Ishikawa (cell line): ENCODE measurements at regions not wholly inside any gene's neighbourhood (a gene's known extent, or its start where the extent isn't known, plus 50 kb on each side); places are given as distances from the start of the nearest gene placed in this dataset.

ENCODE experiments used
- CEBPB ChIP-seq: IDR thresholded peaks from 2 replicates; pipeline ENCODE4 v1.6.1; 2012
- CREB1 ChIP-seq: IDR thresholded peaks from 2 replicates; pipeline ENCODE4 v1.6.1; 2012; ENCODE audit warnings: low read depth
- EGR1 ChIP-seq: IDR thresholded peaks from 2 replicates; pipeline ENCODE4 v1.6.1; 2012
- EP300 ChIP-seq: IDR thresholded peaks from 2 replicates; pipeline ENCODE4 v1.6.1; 2012; ENCODE audit warnings: borderline replicate concordance
- FOXM1 ChIP-seq: IDR thresholded peaks from 2 replicates; pipeline ENCODE4 v1.6.1; 2012; ENCODE audit warnings: low read depth, borderline replicate concordance
- MAX ChIP-seq: IDR thresholded peaks from 2 replicates; pipeline ENCODE4 v1.6.1; 2012
- NFIC ChIP-seq: IDR thresholded peaks from 2 replicates; pipeline ENCODE4 v1.6.1; 2012
- RAD21 ChIP-seq: IDR thresholded peaks from 2 replicates; pipeline ENCODE4 v1.6.1; 2012; ENCODE audit warnings: low read depth
- REST ChIP-seq: IDR thresholded peaks from 2 replicates; pipeline ENCODE4 v1.6.1; 2012; ENCODE audit warnings: low read depth, mild to moderate bottlenecking
- TAF1 ChIP-seq: IDR thresholded peaks from 2 replicates; pipeline ENCODE4 v1.6.1; 2012; ENCODE audit warnings: low read depth, mild to moderate bottlenecking
- TCF12 ChIP-seq: IDR thresholded peaks from 2 replicates; pipeline ENCODE4 v1.6.1; 2012; ENCODE audit warnings: low read depth
- TEAD4 ChIP-seq: IDR thresholded peaks from 2 replicates; pipeline ENCODE4 v1.6.1; 2012
- USF1 ChIP-seq: IDR thresholded peaks from 2 replicates; pipeline ENCODE4 v1.6.1; 2012
- YY1 ChIP-seq: IDR thresholded peaks from 2 replicates; pipeline ENCODE4 v1.6.1; 2012; ENCODE audit warnings: low read depth
- ZBTB7A ChIP-seq: IDR thresholded peaks from 2 replicates; pipeline ENCODE4 v1.6.1; 2012; ENCODE audit warnings: low read depth

GRCh38 chr13:107005577-107005976 is 437.6 kb upstream of the ARGLU1 start:
- TF ChIP-seq TAF1, result no peak
- TF ChIP-seq REST, result no peak
- no peak for TF ChIP-seq YY1
- no peak for TF ChIP-seq CREB1
- TF ChIP-seq CEBPB, result no peak
- no peak for TF ChIP-seq FOXM1

GRCh38 chr13:107003911-107004310 is 436.0 kb upstream of the ARGLU1 start:
- TF ChIP-seq TEAD4 (no peak), MAX (no peak), ZBTB7A (no peak), USF1 (no peak), REST (no peak), RAD21 (no peak), YY1 (no peak), EP300 (no peak), NFIC (no peak), EGR1 (no peak), TCF12 (no peak), CREB1 (no peak), CEBPB (no peak), TAF1 (no peak), FOXM1 (no peak)

- no peak for TF ChIP-seq EP300
- TF ChIP-seq TCF12, result no peak
- no peak for TF ChIP-seq EGR1
- no peak for TF ChIP-seq ZBTB7A
- TF ChIP-seq USF1, result no peak
- no peak for TF ChIP-seq CEBPB
- TF ChIP-seq TEAD4, result no peak
- no peak for TF ChIP-seq REST
- TF ChIP-seq FOXM1, result no peak
- no peak for TF ChIP-seq MAX
- no peak for TF ChIP-seq CREB1
- no peak for TF ChIP-seq NFIC
- no peak for TF ChIP-seq TAF1
- TF ChIP-seq RAD21, result no peak
- no peak for TF ChIP-seq YY1
Measured at GRCh38 chr13:106998664-106999063, 430.7 kb upstream of the ARGLU1 start.

GRCh38 chr13:106997696-106998095 is 429.8 kb upstream of the ARGLU1 start:
- TF ChIP-seq USF1 (no peak), CEBPB (no peak), TEAD4 (no peak), ZBTB7A (no peak), NFIC (no peak), CREB1 (no peak), REST (no peak), FOXM1 (no peak), EGR1 (no peak), MAX (no peak), TAF1 (no peak), EP300 (no peak), YY1 (no peak)
